A549 (cell line): ENCODE measurements at regions not wholly inside any gene's neighbourhood (a gene's known extent, or its start where the extent isn't known, plus 50 kb on each side); places are given as distances from the start of the nearest gene placed in this dataset.

Source experiments
- EP300 ChIP-seq, 2 experiments: fragments of >200 bp; sonication (Bioruptor Twin); formaldehyde crosslinking; IDR thresholded peaks; 2 replicates in 1 of 2; 3 replicates in 1 of 2; pipeline ENCODE4 v1.6.1; 2016 to 2017
- HOXA7 ChIP-seq: fragments of 250-450 bp; sonication (Bioruptor Pico); IDR thresholded peaks from 2 replicates; pipeline ENCODE4 v1.5.0; 2020; ENCODE audit warnings: mild to moderate bottlenecking, moderate library complexity
- TFCP2L1 ChIP-seq: fragments of 250-450 bp; sonication (Bioruptor Pico); IDR thresholded peaks from 2 replicates; pipeline ENCODE4 v1.5.0; 2021; ENCODE audit warnings: mild to moderate bottlenecking
- USF2 ChIP-seq: fragments of 450-650 bp; IDR thresholded peaks from 2 replicates; pipeline ENCODE4 v1.6.1; 2014; ENCODE audit warnings: antibody characterized with exemption

- TF ChIP-seq TFCP2L1 (CRISPR knock-in tag) = no peak
- no peak for TF ChIP-seq HOXA7
- no peak for TF ChIP-seq EP300 (IDR thresholded peaks at IDR 0.05)
- no peak for TF ChIP-seq USF2
Measured at GRCh38 chr3:145681181-145681580, 479.8 kb downstream of the PLOD2 start.
